NB4 (cell line): ENCODE measurements at regions not wholly inside any gene's neighbourhood (a gene's known extent, or its start where the extent isn't known, plus 50 kb on each side); places are given as distances from the start of the nearest gene placed in this dataset.

Experiments used
- MYC ChIP-seq: IDR thresholded peaks from 2 replicates; pipeline ENCODE4 v1.6.1; 2011; ENCODE audit warnings: low read depth, low read length
- POLR2A ChIP-seq: IDR thresholded peaks from 2 replicates; pipeline ENCODE4 v1.6.1; 2011; ENCODE audit warnings: mild to moderate bottlenecking; ENCODE audit not compliant: insufficient read length; ENCODE audit errors: extremely low read depth
- TF ChIP-seq, protein P1 (sequence below): IDR thresholded peaks from one replicate; pipeline ENCODE4 v1.5.1; 2012; ENCODE audit warnings: low read depth, low read length
- TF ChIP-seq, protein P2 (sequence below): IDR thresholded peaks from 2 replicates; pipeline ENCODE4 v1.6.1; 2011; ENCODE audit warnings: low read depth, low read length

DNA sequence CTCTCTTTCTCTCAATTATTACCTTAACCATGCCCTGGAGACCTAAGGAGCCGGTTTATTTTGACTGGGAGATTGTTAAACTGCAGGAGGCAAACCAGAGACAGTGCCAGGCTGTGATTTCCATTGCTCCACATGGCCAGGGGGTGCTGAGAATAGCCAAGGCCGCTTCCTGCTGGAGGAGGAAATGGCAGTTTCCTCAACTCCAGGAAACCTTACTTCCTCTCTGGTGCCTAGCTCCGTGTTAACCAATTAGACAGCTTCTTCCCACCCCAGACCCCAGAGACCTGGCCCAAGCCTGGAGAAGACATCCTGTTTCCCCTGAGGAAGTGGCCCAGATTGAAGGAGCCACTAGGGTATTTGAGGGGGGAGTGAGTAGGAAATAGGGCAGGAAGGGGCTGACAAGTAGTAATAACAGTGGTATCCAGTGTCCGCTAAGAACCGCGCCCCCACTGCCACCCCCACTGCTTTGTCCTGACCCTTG is 161.2 kb downstream of the PLPP3 start:
- TF ChIP-seq, protein P1, sequence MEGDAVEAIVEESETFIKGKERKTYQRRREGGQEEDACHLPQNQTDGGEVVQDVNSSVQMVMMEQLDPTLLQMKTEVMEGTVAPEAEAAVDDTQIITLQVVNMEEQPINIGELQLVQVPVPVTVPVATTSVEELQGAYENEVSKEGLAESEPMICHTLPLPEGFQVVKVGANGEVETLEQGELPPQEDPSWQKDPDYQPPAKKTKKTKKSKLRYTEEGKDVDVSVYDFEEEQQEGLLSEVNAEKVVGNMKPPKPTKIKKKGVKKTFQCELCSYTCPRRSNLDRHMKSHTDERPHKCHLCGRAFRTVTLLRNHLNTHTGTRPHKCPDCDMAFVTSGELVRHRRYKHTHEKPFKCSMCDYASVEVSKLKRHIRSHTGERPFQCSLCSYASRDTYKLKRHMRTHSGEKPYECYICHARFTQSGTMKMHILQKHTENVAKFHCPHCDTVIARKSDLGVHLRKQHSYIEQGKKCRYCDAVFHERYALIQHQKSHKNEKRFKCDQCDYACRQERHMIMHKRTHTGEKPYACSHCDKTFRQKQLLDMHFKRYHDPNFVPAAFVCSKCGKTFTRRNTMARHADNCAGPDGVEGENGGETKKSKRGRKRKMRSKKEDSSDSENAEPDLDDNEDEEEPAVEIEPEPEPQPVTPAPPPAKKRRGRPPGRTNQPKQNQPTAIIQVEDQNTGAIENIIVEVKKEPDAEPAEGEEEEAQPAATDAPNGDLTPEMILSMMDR = no peak
- TF ChIP-seq POLR2A = no peak
- TF ChIP-seq, protein P2, sequence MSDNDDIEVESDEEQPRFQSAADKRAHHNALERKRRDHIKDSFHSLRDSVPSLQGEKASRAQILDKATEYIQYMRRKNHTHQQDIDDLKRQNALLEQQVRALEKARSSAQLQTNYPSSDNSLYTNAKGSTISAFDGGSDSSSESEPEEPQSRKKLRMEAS = no peak
- no peak for TF ChIP-seq MYC
